ENCODE measurements at regions not wholly inside any gene's neighbourhood (a gene's known extent, or its start where the extent isn't known, plus 50 kb on each side); places are given as distances from the start of the nearest gene placed in this dataset.

DNA sequence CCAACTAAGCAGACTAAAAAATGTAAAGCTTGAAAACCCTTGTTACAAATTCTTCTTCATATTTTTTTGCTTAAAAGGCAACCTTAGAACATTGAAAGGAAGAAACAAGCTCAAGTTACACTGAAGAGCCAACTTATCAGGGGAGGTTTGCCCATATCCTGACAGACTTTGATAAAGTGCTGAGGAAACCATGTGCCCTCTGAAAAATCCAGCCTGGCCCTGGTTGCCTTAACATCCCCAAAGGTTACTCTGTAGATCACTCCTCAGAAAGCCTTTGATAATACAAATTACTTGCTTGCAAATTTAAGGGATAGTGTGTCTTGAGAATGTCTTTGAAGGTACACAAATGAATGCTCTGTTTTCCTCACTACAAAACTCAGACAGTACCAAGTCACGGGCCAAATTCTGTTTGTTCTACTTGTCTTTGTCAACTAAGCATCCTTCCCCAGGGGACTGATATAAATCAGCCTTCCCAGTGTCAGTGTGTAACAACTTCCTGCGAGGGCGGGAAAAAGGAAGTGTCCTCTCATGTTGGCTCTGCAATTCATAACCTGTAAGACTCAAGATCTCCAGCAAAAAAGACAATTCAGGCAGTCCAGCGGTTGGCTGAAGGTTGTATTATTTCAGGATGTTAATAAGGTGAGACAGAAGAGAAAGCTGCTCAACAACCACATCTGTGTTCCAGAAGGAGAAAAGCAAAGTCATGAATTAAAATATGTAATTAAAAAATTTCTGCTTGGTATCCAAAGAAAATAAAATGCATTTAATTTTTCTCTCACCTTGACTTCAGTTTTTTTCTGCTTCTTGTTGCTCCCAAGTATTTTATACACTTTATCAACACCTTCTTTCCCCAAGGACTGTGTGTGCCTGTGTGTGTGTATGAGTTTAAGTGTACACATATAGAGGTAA is 199.9 kb downstream of the PIK3R1 start:
- H3K9me3 Mint-ChIP-seq: no peaks in the 10 kb centered on the region
- no peak overlapping the region for H3K4me3 ChIP-seq
- H3K27me3 ChIP-seq: no peaks in the 10 kb centered on the region
- H3F3A ChIP-seq (ENCODE audit: low read depth): no peaks in the 10 kb centered on the region
- H2AFZ ChIP-seq (replicated peaks): peak overlapping the region; percentile 64
- no peak overlapping the region for H3K4me2 ChIP-seq
- no peaks in the 10 kb centered on the region for H4K20me1 ChIP-seq (ENCODE audit: low read depth)
- H3K36me3 ChIP-seq: no peaks in the 10 kb centered on the region
- no peak for TF ChIP-seq CTCF (IDR thresholded peaks at IDR 0.05)
- TF ChIP-seq EZH2phosphoT487 (IDR thresholded peaks at IDR 0.05): no peak
- TF ChIP-seq EZH2 (IDR thresholded peaks at IDR 0.05): no peak
- H3K36me3 Mint-ChIP-seq: no peaks in the 10 kb centered on the region
- no peak overlapping the region for H3K9ac ChIP-seq
- no peaks in the 10 kb centered on the region for H3K79me2 ChIP-seq (ENCODE audit: low read depth)
- no peak overlapping the region for H3K27ac ChIP-seq
- no peak for DNase-seq (ENCODE audit: low spot score)
- peaks cover 9% of the 10 kb centered on the region for H3K4me1 ChIP-seq
- no peak overlapping the region for H3K4me3 Mint-ChIP-seq
- no peaks in the 10 kb centered on the region for H3K9me3 ChIP-seq (ENCODE audit: low read depth)
- peaks cover 22% of the 10 kb centered on the region for H3K4me1 Mint-ChIP-seq
- no peaks in the 10 kb centered on the region for H3K27me3 Mint-ChIP-seq (ENCODE audit: insufficient read depth, low read depth)
- no peak overlapping the region for H3K27ac Mint-ChIP-seq

GRCh38 chr5:68416714-68417113 is 201.2 kb downstream of the PIK3R1 start:
- peaks cover 27% of the 10 kb centered on the region for H3K4me1 Mint-ChIP-seq
- no peak overlapping the region for H3K27ac ChIP-seq
- H3F3A ChIP-seq (ENCODE audit: low read depth): no peaks in the 10 kb centered on the region
- no peaks in the 10 kb centered on the region for H3K79me2 ChIP-seq (ENCODE audit: low read depth)
- no peak overlapping the region for H3K4me2 ChIP-seq
- H2AFZ ChIP-seq (replicated peaks): no peak overlapping the region
- DNase-seq (ENCODE audit: low spot score): no peak
- no peak overlapping the region for H3K9ac ChIP-seq
- no peaks in the 10 kb centered on the region for H3K36me3 Mint-ChIP-seq
- no peaks in the 10 kb centered on the region for H3K27me3 Mint-ChIP-seq (ENCODE audit: insufficient read depth, low read depth)
- TF ChIP-seq EZH2 (IDR thresholded peaks at IDR 0.05) (no peak), EZH2phosphoT487 (IDR thresholded peaks at IDR 0.05) (no peak), CTCF (IDR thresholded peaks at IDR 0.05) (no peak)
- H3K4me3 ChIP-seq: no peak overlapping the region
- no peak overlapping the region for H3K27ac Mint-ChIP-seq
- H3K36me3 ChIP-seq: no peaks in the 10 kb centered on the region
- no peaks in the 10 kb centered on the region for H3K27me3 ChIP-seq
- H3K9me3 ChIP-seq (ENCODE audit: low read depth): no peaks in the 10 kb centered on the region
- no peak overlapping the region for H3K4me3 Mint-ChIP-seq
- peaks cover 9% of the 10 kb centered on the region for H3K4me1 ChIP-seq
- no peaks in the 10 kb centered on the region for H3K9me3 Mint-ChIP-seq
- H4K20me1 ChIP-seq (ENCODE audit: low read depth): no peaks in the 10 kb centered on the region

- Mint-ChIP-seq H3K27me3 (ENCODE audit: insufficient read depth, low read depth) (no peaks in the 10 kb centered on the region), H3K9me3 (no peaks in the 10 kb centered on the region), H3K27ac (no peak overlapping the region), H3K4me1 (peaks cover 27% of the 10 kb centered on the region), H3K36me3 (no peaks in the 10 kb centered on the region), H3K4me3 (no peak overlapping the region)
- H3K4me3 ChIP-seq: no peak overlapping the region
- no peak overlapping the region for H2AFZ ChIP-seq (replicated peaks)
- H3F3A ChIP-seq (ENCODE audit: low read depth): no peaks in the 10 kb centered on the region
- H3K27ac ChIP-seq: no peak overlapping the region
- no peak overlapping the region for H3K9ac ChIP-seq
- H3K4me2 ChIP-seq: no peak overlapping the region
- H3K79me2 ChIP-seq (ENCODE audit: low read depth): no peaks in the 10 kb centered on the region
- no peaks in the 10 kb centered on the region for H3K36me3 ChIP-seq
- peaks cover 9% of the 10 kb centered on the region for H3K4me1 ChIP-seq
- H3K9me3 ChIP-seq (ENCODE audit: low read depth): no peaks in the 10 kb centered on the region
- no peaks in the 10 kb centered on the region for H3K27me3 ChIP-seq
- no peaks in the 10 kb centered on the region for H4K20me1 ChIP-seq (ENCODE audit: low read depth)
- TF ChIP-seq EZH2phosphoT487 (IDR thresholded peaks at IDR 0.05): no peak
- TF ChIP-seq EZH2 (IDR thresholded peaks at IDR 0.05): no peak
- no peak for TF ChIP-seq CTCF (IDR thresholded peaks at IDR 0.05)
- no peak for DNase-seq (ENCODE audit: low spot score)
Measured at GRCh38 chr5:68418201-68418600, 202.6 kb downstream of the PIK3R1 start.

All from neural progenitor cell (in vitro differentiated cells).